ENCODE measurements at regions not wholly inside any gene's neighbourhood (a gene's known extent, or its start where the extent isn't known, plus 50 kb on each side); places are given as distances from the start of the nearest gene placed in this dataset.
A peak's percentile ranks its signal among the peaks of the same experiment; 100 is the strongest.

DNA sequence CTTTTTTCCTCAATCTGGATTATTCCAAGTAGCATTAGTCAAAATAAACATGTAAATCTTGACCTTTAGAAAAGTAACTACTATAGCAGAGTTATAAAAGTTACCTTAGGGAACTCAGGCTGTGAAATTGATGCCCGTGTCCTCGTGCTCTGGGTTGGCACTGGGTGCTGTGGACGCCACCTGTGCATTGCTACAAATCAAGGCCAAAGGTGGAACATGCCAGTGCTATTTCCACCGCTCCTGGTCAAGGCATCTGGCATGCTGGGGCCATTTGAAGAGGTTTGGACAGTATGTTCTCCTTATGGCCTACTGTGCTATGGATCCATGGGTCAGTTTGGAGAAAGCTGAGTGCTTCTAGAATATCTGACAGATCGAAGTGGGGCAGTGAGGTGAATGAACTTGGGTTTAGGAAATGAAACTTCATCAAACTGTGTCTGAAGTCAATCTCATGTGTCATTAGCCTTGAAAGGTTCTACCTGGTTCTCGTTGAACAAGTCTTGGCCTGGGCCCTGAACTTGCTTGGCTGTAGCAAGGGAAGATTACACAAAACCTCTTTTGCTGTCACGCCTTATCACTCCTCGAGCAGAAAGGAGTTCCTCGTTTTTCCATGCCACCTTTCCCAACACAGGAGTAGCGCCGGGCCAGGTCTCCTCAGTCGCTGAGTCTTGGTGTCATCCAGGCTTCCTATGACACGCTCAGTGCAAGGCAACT is 397.6 kb upstream of the RGMA start:
- intact Hi-C loops (cut with micrococcal nuclease), result no loop called here
- DNase-seq (no peak), ATAC-seq (no peak)

DNA sequence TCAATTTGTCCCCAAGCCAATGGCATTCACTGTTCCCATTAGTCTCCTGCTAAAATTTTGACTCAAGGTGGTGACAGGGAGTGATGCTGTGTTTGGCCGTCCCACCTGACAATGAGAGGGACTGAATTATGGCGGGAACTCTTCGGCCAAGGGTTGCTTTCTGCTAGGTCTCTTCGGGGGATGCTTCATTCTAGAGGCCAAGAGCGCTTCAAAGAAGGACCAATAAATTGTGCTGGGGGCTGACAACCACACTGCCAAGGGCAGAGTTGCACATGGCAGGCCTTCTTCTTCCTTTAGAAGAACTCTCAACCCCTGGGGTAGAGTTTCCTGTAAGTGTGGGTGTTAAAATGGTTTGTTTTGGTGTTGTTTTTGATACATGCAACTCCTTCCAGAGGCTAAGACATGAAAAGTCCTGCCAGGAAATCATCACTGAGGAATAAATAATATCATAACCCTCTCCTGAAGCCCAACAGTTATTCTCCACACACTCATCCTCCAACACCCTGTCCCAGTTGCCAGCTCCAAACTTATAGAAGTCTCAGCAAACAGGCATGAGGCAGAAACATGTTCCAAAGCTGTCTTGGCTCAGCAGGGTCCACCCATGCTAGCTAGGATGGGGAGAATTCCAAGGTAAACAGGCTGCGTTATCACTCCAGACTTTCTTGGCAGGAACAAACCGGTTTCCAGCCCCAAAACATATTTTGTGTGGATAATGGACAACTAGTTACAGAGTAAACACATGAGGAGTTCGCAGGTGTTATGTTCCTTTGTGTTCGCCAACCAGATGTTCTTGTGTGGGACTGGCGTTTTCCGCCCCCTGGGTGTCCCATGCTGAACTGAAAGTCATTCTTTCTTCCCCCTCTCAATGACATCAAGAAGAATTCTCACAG is 396.7 kb upstream of the RGMA start:
- peak; percentile 73 for DNase-seq
- peak; percentile 90 for ATAC-seq
- intact Hi-C loops (cut with micrococcal nuclease), result no loop called here

DNA sequence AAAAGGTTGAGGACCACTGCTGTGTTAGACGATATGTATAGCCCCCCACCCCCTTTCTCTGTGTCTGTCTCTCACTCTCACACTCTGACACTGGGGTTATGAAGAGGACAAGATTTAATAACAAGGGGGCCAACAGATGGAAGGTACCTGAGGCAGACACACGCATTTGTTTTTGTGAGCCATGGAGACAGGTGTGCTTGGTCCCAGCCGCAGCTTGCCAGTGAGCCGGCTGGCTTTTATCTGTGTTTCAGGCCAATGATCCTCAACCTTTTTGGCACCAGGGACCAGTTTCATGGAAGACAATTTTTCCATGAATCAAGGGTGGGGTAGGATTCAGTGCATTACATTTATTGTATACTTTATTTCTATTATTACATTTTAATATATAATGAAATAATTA is 394.9 kb upstream of the RGMA start:
- intact Hi-C loops (cut with micrococcal nuclease), result no loop called here
- no peak for DNase-seq

GRCh38 chr15:93482731-93483130 is 393.7 kb upstream of the RGMA start:
- no peak for ATAC-seq
- intact Hi-C loops (cut with micrococcal nuclease), result no loop called here
- DNase-seq, result no peak

More for the DNA sequence above, 394.9 kb upstream of the RGMA start:
- no peak for ATAC-seq

DNA sequence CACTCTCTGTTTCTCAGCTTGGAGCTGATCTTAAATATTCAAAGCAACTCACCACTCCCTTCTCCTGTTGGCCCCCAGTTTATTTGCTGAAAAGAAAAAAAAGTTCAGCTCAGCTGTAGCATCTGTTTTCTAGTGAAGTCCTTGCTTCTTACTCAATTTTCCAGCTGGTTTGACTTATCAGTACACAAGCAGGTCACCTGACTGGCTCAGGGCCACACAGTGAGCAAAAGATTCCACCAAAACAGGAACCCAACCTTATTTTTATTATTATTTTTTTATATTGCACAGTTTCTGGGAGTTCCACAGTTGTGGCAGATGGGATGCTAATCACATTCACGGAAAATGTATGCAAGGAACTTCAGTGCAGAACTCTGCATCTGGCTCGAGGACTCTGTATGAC is 390.7 kb upstream of the RGMA start:
- peak; percentile 65 for DNase-seq
- intact Hi-C loops (cut with micrococcal nuclease), result loop anchor here (10.0 kb wide), 1 partner anchor 395 kb away; the partner anchor contains the start of gene RGMA

GRCh38 chr15:93478947-93479346 is 389.9 kb upstream of the RGMA start:
- intact Hi-C loops (cut with micrococcal nuclease), result loop anchor here (10.0 kb wide), 1 partner anchor 394 kb away; the partner anchor contains the start of gene RGMA
- DNase-seq (no peak), ATAC-seq (no peak)

More for the DNA sequence above, 390.7 kb upstream of the RGMA start:
- ATAC-seq, result peak; percentile 83

DNA sequence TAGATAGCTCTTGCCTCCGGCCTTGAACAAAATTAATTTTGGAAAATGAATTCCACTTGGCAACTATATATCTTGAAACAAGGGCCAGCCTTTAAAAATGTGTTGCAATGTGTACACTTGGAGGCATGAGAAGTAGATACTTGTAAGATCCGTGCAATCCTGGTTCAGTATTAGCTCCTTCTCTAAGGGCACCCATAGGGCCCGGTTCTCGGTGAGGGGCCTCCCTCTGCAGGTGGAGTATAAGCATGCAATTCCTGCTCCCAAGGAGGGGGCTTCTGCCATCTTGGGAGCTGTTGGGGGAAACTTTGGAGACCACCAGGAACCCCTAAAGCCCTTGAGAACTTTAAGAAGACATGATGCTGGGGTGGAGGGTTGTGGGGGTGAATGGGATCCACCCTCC is 388.7 kb upstream of the RGMA start:
- no peak for DNase-seq
- intact Hi-C loops (cut with micrococcal nuclease), result loop anchor here (10.0 kb wide), 1 partner anchor 393 kb away; the partner anchor contains the start of gene RGMA
- ATAC-seq, result peak; percentile 55

DNA sequence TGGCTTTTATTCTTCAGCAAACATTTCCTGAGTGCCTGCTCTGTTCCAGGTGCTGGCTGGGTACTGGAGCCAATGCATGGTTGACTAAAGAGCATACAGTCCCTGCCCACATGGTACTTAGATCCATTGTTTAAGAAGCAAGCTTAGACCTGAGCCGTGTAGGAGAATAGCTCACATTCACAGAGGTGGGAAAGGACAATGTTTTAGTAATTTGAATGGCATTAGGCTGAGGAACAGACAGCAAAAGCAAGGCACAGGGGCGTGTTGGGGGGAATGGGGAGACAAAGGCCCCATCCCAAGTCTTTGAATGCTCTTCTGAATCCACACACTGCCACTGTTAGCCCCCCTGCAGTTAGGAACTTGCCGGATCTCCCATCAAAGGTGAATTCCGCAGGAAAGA is 388.2 kb upstream of the RGMA start:
- ATAC-seq, result no peak

DNA sequence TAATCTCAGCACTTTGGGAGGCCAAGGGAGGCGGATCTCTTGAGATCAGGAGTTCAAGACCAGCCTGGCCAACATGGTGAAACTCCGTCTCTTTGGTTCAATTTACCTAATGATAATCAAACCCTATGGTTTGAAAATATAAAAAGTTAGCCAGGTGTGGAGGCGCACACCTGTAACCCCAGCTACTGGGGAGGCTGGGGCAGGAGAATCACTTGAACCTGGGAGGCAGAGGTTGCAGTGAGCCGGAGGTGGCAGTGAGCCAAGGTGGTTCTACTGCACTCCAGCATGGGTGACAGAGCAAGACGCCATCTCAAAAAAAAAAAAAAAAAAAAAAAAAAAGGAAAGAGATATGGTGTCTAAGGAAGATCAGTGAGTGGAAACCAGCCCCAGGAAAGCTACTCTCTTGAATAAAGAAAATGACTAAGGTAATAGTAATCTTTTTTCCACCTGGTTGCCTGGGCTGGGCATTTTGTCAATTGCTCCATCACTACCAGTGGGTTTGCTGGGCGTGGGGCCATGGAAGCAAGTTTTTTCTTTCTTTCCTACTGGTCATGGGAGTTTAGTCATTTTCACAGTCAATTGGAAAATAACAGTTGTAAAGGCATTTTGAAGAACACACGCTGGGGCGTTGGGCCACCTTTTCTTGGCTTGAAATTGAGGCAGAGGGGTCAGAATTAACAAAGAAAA is 387.6 kb upstream of the RGMA start:
- intact Hi-C loops (cut with micrococcal nuclease), result loop anchor here (10.0 kb wide), 1 partner anchor 392 kb away; the partner anchor contains the start of gene RGMA
- DNase-seq (no peak), ATAC-seq (no peak)

More for the DNA sequence above, 388.2 kb upstream of the RGMA start:
- no peak for DNase-seq
- intact Hi-C loops (cut with micrococcal nuclease), result loop anchor here (10.0 kb wide), 1 partner anchor 392 kb away; the partner anchor contains the start of gene RGMA

DNA sequence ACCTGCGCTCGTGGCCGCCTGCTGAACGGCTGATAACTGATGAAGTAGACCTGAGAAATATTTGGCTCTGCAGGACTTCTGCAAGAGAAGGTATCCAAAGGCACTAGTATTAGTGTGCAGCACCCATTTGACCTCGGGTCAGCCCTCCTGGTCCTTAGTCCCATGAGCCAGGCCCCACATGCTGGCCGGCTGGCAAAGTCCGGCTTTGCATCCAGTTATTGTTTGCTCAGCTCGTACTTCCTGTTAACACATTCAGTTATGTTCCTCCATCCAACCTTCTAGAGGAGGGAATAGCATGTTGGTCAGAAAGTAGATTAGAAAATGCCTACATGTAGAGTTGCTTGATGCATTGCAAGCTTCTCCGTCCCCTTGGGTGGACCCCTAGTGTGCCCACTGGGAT is 385.7 kb upstream of the RGMA start:
- intact Hi-C loops (cut with micrococcal nuclease), result loop anchor here (10.0 kb wide), 1 partner anchor 390 kb away; the partner anchor contains the start of gene RGMA
- DNase-seq (no peak), ATAC-seq (no peak)

- intact Hi-C loops (cut with micrococcal nuclease), result loop anchor here (10.0 kb wide), 1 partner anchor 385 kb away; the partner anchor contains the start of gene RGMA
- ATAC-seq, result no peak
- no peak for DNase-seq
These were observed 381.0 kb upstream of the RGMA start for GRCh38 chr15:93469994-93470393.

DNA sequence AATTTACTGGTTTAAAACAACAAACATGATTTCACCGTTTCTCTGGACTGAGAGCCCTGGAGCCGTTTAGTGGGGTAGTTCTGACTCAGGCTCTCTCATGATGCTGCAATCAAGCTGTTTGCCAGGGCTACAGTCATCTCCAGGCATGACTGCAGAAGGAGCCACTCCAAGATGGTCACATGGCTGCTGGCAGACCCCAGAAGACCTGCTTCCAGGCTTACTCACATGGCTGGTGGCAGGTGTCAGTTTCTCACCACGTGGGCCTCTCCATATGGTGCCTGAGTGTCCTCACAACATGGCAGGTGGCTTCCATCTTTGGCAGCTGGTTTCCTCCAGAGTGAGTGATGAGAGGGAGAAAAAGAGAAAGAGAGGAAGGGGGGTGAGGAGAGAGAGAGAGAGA is 378.3 kb upstream of the RGMA start:
- intact Hi-C loops (cut with micrococcal nuclease), result no loop called here
- ATAC-seq, result peak; percentile 98
- peak; percentile 83 for DNase-seq

- intact Hi-C loops (cut with micrococcal nuclease), result no loop called here
- ATAC-seq (no peak), DNase-seq (no peak)
These were observed 377.4 kb upstream of the RGMA start for GRCh38 chr15:93466380-93466779.

GRCh38 chr15:93462690-93463089 is 373.7 kb upstream of the RGMA start:
- ATAC-seq (no peak), DNase-seq (no peak)
- intact Hi-C loops (cut with micrococcal nuclease), result no loop called here

- ATAC-seq, result no peak
- DNase-seq, result no peak
- intact Hi-C loops (cut with micrococcal nuclease), result no loop called here
These were observed 371.7 kb upstream of the RGMA start for GRCh38 chr15:93460717-93461116.

DNA sequence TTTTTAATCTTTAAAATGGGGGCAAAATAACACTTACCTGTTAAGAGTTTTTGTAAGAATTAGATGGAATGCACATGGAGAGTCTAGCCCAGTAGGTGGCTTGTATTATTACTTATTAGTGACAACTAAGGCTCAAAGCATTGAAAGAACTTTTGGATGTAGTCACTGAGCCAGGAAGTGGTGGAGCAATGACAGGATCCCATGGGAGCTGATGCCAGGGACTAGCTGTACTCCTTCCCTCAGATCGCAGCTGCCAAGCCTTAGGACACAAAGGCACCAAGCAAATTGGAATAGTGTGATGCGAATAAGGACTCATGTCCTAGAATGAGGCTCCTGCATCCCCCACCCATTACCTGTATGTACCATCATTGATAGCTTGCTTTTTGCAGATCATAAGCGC is 370.4 kb upstream of the RGMA start:
- intact Hi-C loops (cut with micrococcal nuclease), result no loop called here
- DNase-seq (no peak), ATAC-seq (no peak)

- ATAC-seq (peak; percentile 64), DNase-seq (no peak)
- intact Hi-C loops (cut with micrococcal nuclease), result no loop called here
These were observed 369.6 kb upstream of the RGMA start for GRCh38 chr15:93458597-93458996.

DNA sequence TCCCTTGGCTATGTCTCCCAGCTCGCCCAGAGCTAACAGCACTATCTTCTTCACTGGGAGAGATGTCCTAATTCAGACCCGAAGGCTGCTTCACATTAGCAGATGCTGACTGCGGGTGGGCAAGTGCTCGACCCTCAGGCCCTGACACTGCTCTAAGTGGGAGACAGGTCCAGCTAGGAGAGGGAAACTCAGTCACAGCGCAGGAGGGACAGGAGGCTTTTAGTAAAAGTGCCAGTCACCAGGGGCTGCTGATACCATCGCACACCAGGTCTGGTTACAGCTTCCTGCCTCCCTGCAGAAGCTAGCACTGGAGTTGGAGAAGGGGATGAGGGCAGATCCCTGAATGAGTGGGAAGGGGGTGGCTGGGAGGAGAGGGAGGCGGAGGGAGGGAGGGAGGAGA is 365.8 kb upstream of the RGMA start:
- intact Hi-C loops (cut with micrococcal nuclease), result no loop called here
- DNase-seq, result no peak
- no peak for ATAC-seq

GRCh38 chr15:93452537-93453211 is 363.7 kb upstream of the RGMA start:
- ATAC-seq (peak; percentile 62), DNase-seq (no peak)
- intact Hi-C loops (cut with micrococcal nuclease), result no loop called here

All from left ventricle myocardium superior (tissue), 1 donor.